Psoas muscle (tissue), 7 donors: ENCODE measurements at regions not wholly inside any gene's neighbourhood (a gene's known extent, or its start where the extent isn't known, plus 50 kb on each side); places are given as distances from the start of the nearest gene placed in this dataset.
"Not testable (repeated sequence)": the region's sequence is repeated elsewhere in the genome, so short reads cannot be mapped to it uniquely, and the experiment has no call there.

Experiments
- ATAC-seq, 4 donors: fragments of 200-7000 bp; cut with Tn5 transposase; one replicate each; pipeline ENCODE4 v1.9.1; 2020; ENCODE audit warnings: moderate library complexity in 3 of 4, mild to moderate bottlenecking in 2 of 4
- DNase-seq, 2 donors: peaks; one replicate each; pipeline ENCODE4 v3.0.0-alpha.2; 2020
- H3K27ac ChIP-seq: fragments of 200-600 bp; one replicate; pipeline ENCODE4 v1.8.0; 2022
- H3K27me3 ChIP-seq, 3 donors: fragments of 200-600 bp in 1 of 3; one replicate each; pipeline versions ENCODE4 v1.6.1 to v1.8.0; 2013 to 2022; ENCODE audit warnings: low read length in 2 of 3, mild to moderate bottlenecking in 2 of 3, moderate library complexity in 1 of 3; ENCODE audit not compliant: insufficient read depth in 3 of 3
- H3K36me3 ChIP-seq, 2 donors: fragments of 200-600 bp in 1 of 2; one replicate each; pipeline versions ENCODE4 v1.6.1 to v1.8.0; 2013 to 2022; ENCODE audit warnings: low read depth in 1 of 2, mild to moderate bottlenecking in 1 of 2, moderate library complexity in 1 of 2; ENCODE audit not compliant: insufficient read depth in 1 of 2
- H3K4me1 ChIP-seq: fragments of 200-600 bp; one replicate; pipeline ENCODE4 v1.8.0; 2022
- H3K4me3 ChIP-seq: fragments of 200-600 bp; one replicate; pipeline ENCODE4 v1.8.0; 2022; ENCODE audit warnings: mild to moderate bottlenecking
- H3K9me3 ChIP-seq: fragments of 200-600 bp; one replicate; pipeline ENCODE4 v1.8.0; 2022
- WGBS, 3 donors: extraction: QIAGEN DNeasy Blood & Tissue Kit; methylation state at CpG; one replicate each; pipeline versions ENCODE4 v1.1.6 to v1.1.7; 2013; 5-methylcytosine and 5-hydroxymethylcytosine counted together
- intact Hi-C, 2 donors: fragments of 100-400 bp; cut with DNase I; formaldehyde crosslinking; loops; one replicate each; pipeline versions ENCODE4 v1.11.0 to v1.14.2; 2022
- TF ChIP-seq, protein P1 (sequence below): fragments of 200-600 bp; IDR thresholded peaks from one replicate; pipeline ENCODE4 v1.8.0; 2022; ENCODE audit warnings: antibody characterized with exemption
- donor health status: healthy with polysubstance abuse.
- donor health status: DM: no; HTN: no; CAD: no; lungs with moderate emphysema.
- donor health status: Bipolar disorder and iron deficiency.
- donor health status: healthy.
- donor health status: DM: yes; HTN: yes; CAD: no.
- donor health status: DM: no; HTN: no; CAD: no.
- donor health status: DM: yes; HTN: yes; CAD: no.

DNA sequence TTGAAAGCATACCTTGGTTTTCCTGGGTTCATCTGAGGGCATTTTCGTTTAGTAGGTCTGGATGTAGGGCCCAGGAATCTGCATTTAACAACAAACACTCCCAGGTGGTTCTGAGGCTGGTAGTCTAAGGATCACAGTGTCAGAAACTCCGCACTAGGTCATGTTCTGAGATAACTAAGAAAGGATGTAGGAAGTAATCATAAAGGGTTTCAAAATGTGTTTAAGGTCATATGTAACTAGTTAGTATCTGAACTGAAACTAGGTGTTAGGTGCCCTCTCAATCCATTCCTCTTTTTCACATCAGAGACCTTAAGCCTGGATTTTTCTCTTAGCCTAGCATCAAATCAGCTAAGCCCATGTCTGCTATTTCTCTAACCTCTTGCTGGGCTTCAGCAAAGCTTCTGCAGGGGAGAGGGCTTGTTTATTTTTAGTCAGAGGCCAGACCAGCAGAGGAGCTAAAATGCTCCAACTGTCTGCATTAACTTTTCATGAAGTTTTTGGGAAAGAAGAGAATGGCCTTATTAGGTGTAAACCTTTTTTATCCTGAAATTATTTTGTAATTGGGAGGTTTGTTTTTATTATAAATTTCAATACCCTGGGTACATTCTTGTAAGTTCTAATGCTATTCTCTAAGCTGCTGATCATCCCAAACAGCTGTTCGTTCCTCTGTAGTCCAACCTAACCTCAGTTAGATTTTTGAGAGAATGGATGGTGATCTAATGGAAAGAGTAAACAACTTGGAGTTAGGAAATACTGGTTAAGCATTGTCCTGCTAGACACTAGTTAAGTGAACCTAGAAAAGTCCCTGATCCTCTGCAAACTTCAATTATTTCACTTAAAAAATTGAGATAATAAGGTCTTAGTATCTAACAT, 262.8 kb upstream of the RFC3 start:
- no peak overlapping the region for H3K27ac ChIP-seq
- ATAC-seq (no peak), DNase-seq (no peak)
- TF ChIP-seq, protein P1, sequence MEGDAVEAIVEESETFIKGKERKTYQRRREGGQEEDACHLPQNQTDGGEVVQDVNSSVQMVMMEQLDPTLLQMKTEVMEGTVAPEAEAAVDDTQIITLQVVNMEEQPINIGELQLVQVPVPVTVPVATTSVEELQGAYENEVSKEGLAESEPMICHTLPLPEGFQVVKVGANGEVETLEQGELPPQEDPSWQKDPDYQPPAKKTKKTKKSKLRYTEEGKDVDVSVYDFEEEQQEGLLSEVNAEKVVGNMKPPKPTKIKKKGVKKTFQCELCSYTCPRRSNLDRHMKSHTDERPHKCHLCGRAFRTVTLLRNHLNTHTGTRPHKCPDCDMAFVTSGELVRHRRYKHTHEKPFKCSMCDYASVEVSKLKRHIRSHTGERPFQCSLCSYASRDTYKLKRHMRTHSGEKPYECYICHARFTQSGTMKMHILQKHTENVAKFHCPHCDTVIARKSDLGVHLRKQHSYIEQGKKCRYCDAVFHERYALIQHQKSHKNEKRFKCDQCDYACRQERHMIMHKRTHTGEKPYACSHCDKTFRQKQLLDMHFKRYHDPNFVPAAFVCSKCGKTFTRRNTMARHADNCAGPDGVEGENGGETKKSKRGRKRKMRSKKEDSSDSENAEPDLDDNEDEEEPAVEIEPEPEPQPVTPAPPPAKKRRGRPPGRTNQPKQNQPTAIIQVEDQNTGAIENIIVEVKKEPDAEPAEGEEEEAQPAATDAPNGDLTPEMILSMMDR, result no peak
- intact Hi-C loops, result no loop called here
- H3K4me3 ChIP-seq, result no peak overlapping the region
- H3K36me3 ChIP-seq, result no peaks in the 10 kb centered on the region
- 68 to 78% (median 73%) methylated on average over 3 of the region's 3 CpGs for WGBS, 3 donors
- no peaks in the 10 kb centered on the region for H3K4me1 ChIP-seq
- H3K9me3 ChIP-seq, result no peaks in the 10 kb centered on the region
- no peaks in the 10 kb centered on the region for H3K27me3 ChIP-seq

DNA sequence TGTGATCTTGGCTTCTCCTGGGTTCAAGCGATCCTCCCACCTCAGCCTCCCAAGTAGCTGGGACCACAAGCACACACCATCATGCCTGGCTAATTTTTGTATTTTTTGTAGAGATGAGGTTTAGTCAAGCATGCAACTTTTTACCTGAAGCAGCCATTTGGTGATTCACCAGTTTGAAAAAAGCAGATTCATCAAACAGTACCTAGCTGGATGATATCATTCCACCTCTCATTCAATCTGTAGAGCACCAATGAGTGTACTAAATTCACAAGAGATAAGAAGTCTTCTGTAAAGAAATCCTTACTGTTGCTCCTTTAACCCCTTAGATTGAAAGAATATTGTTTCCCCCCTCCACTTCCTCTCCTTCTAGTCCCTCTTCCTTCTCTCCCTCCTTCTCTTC, 261.1 kb upstream of the RFC3 start:
- ATAC-seq (no peak), DNase-seq (no peak)
- Histone ChIP-seq H3K27ac (no peak overlapping the region), H3K9me3 (no peaks in the 10 kb centered on the region), H3K4me3 (no peak overlapping the region), H3K36me3 (no peaks in the 10 kb centered on the region), H3K27me3 (no peaks in the 10 kb centered on the region), H3K4me1 (peaks cover 6% of the 10 kb centered on the region)
- 100% methylated on average over 1 of the region's 1 CpG for WGBS, 3 donors
- TF ChIP-seq, protein P1, result no peak
- intact Hi-C loops, result no loop called here

- ATAC-seq, result no peak
- Histone ChIP-seq H3K27me3 (no peaks in the 10 kb centered on the region), H3K4me1 (peaks cover 10% of the 10 kb centered on the region), H3K27ac (no peak overlapping the region), H3K9me3 (no peaks in the 10 kb centered on the region), H3K36me3 (no peaks in the 10 kb centered on the region), H3K4me3 (no peak overlapping the region)
- TF ChIP-seq, protein P1, result no peak
- no peak for DNase-seq
- intact Hi-C loops, result no loop called here
These were observed 257.2 kb upstream of the RFC3 start for GRCh38 chr13:33560726-33561125.

DNA sequence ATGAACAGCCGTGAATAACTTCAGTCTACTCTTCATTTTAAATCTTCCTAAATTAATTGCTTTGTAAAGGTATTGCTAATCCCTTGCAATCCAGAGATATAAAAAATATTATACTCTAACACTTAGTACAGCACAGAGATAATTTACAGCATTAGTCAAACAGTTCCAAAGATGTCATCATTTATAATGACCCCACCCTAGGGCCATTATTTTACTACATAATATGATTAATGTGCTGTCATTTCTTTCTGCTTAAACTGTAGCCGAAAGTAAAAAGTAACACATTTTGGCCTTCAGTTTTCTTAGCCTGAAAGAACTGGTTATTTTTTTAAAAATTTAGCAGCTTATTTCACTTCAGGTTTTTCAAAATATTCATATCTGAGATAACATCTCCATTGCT, 256.3 kb upstream of the RFC3 start:
- H3K4me3 ChIP-seq, result no peak overlapping the region
- H3K27me3 ChIP-seq, result no peaks in the 10 kb centered on the region
- H3K27ac ChIP-seq, result no peak overlapping the region
- ATAC-seq (no peak), DNase-seq (no peak)
- H3K4me1 ChIP-seq, result peaks cover 10% of the 10 kb centered on the region
- WGBS, 3 donors, result 34 to 41% (median 40%) methylated on average over 2 of the region's 2 CpGs
- H3K36me3 ChIP-seq, result no peaks in the 10 kb centered on the region
- intact Hi-C loops, result no loop called here
- H3K9me3 ChIP-seq, result no peaks in the 10 kb centered on the region
- TF ChIP-seq, protein P1, result no peak

DNA sequence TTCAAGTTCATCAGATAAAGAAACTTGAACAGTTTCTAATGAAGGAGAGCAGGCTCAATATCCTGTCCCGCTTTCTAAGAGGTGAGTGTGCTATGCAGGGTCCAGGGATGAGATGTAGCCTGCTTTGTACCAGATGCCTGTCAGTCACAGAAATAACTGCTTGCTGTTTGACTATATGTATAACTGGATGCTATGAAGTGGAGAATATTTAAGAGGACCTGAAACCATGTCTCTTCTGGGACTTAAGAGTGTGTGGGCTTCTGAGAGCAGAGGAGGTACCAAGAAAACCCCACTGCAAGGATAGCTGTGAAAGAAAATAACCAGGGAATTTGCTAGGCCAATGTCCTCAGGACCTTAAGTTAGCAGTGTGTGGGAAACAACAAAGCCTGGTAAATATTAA, 246.3 kb upstream of the RFC3 start:
- Histone ChIP-seq H3K27me3 (no peaks in the 10 kb centered on the region), H3K36me3 (peaks cover 0 to 2% of the 10 kb centered on the region in 2 donors), H3K4me3 (no peak overlapping the region), H3K9me3 (no peaks in the 10 kb centered on the region), H3K27ac (no peak overlapping the region), H3K4me1 (no peaks in the 10 kb centered on the region)
- ATAC-seq, result no peak
- TF ChIP-seq, protein P1, result no peak
- no peak for DNase-seq
- WGBS, 3 donors, result 96 to 98% (median 98%) methylated on average over 1 of the region's 1 CpG
- intact Hi-C loops, result no loop called here

DNA sequence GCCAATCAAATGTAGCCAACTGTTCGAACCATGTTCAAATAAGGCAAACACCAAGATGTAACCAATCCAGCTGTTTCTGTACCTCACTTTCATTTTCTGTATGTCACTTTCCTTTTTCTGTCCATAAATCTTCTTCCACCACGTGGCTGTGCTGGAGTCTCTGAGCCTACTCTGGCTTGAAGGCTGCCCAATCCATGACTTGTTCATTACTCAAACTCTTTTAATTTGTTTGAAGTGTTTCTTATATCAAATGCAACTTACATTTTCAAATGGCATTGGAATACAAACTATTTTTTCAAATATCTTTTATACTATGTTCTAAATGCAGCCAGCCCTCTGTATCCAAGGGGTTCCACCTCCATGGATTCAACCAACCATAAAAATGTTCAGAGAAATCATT, 245.6 kb upstream of the RFC3 start:
- 63 to 79% (median 69%) methylated on average over 2 of the region's 2 CpGs for WGBS, 3 donors
- H3K36me3 ChIP-seq, intact Hi-C loops, H3K27me3 ChIP-seq, H3K9me3 ChIP-seq, DNase-seq, H3K27ac ChIP-seq, H3K4me3 ChIP-seq, H3K4me1 ChIP-seq, ATAC-seq: not testable (repeated sequence)
